Sigmoid colon (tissue), 3 donors: ENCODE measurements at regions not wholly inside any gene's neighbourhood (a gene's known extent, or its start where the extent isn't known, plus 50 kb on each side); places are given as distances from the start of the nearest gene placed in this dataset.

Experiments
- POLR2A ChIP-seq, 2 donors: fragments of 450-650 bp; IDR thresholded peaks; one replicate each; pipeline ENCODE4 v1.6.1; 2016; ENCODE audit warnings: antibody characterized with exemption in 2 of 2, mild to moderate bottlenecking in 2 of 2, moderate library complexity in 2 of 2
- TF ChIP-seq, protein P1 (sequence below), 4 experiments: fragments of 450-650 bp in 3 of 4; fragments of 200-600 bp in 1 of 4; IDR thresholded peaks; one replicate each; pipeline ENCODE4 v1.5.1; 2016 to 2019; ENCODE audit warnings: antibody characterized with exemption in 4 of 4, mild to moderate bottlenecking in 3 of 4, moderate library complexity in 2 of 4

DNA sequence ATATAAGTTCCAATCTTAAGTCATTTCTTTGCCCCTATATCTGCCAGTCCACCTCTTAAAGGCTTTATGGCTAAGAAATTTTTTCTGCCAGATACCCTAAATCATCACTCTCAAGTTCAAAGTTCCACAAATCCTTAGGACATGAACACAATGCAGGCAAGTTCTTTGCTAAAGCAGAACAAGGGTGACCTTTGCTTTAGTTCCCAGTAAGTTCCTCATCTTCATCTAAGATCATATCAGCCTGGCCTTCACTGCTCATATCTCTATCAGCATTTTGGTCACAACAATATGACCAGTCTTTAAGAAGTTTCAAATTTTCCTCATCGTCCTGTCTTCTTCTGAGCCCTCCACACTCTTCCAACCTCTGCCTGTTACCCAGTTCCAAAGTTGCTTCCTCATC is 402.2 kb upstream of the RUNX1 start:
- TF ChIP-seq, protein P1, sequence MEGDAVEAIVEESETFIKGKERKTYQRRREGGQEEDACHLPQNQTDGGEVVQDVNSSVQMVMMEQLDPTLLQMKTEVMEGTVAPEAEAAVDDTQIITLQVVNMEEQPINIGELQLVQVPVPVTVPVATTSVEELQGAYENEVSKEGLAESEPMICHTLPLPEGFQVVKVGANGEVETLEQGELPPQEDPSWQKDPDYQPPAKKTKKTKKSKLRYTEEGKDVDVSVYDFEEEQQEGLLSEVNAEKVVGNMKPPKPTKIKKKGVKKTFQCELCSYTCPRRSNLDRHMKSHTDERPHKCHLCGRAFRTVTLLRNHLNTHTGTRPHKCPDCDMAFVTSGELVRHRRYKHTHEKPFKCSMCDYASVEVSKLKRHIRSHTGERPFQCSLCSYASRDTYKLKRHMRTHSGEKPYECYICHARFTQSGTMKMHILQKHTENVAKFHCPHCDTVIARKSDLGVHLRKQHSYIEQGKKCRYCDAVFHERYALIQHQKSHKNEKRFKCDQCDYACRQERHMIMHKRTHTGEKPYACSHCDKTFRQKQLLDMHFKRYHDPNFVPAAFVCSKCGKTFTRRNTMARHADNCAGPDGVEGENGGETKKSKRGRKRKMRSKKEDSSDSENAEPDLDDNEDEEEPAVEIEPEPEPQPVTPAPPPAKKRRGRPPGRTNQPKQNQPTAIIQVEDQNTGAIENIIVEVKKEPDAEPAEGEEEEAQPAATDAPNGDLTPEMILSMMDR (IDR thresholded peaks at IDR 0.05): no peak
- TF ChIP-seq POLR2A (IDR thresholded peaks at IDR 0.05): no peak
